DMS114 treated with DMSO at 0.1 percent for 48 hours (cell line): ENCODE measurements at regions not wholly inside any gene's neighbourhood (a gene's known extent, or its start where the extent isn't known, plus 50 kb on each side); places are given as distances from the start of the nearest gene placed in this dataset.

Experiments
- DNase-seq: peaks from one replicate; lab custom pipeline; 2025; ENCODE audit not compliant: unreplicated experiment; lab: John Stamatoyannopoulos, UW

GRCh38 chr3:148253713-148254112 lies 444.0 kb upstream of the AGTR1 start:
- no peak for DNase-seq

- no peak for DNase-seq
Measured at GRCh38 chr3:148254402-148254801, 443.3 kb upstream of the AGTR1 start.

- DNase-seq, result no peak
Measured at GRCh38 chr3:148255981-148256969, 441.4 kb upstream of the AGTR1 start.

- DNase-seq, result no peak
Measured at GRCh38 chr3:148262980-148263379, 434.7 kb upstream of the AGTR1 start.

- DNase-seq, result no peak
Measured at GRCh38 chr3:148265841-148266240, 431.9 kb upstream of the AGTR1 start.

GRCh38 chr3:148266341-148266740 lies 431.4 kb upstream of the AGTR1 start:
- DNase-seq, result no peak

- DNase-seq, result no peak
Measured at GRCh38 chr3:148269816-148270215, 427.9 kb upstream of the AGTR1 start.

- DNase-seq, result no peak
Measured at GRCh38 chr3:148280623-148281242, 417.0 kb upstream of the AGTR1 start.

GRCh38 chr3:148289159-148289558 lies 408.5 kb upstream of the AGTR1 start:
- no peak for DNase-seq

- no peak for DNase-seq
Measured at GRCh38 chr3:148297013-148297412, 400.7 kb upstream of the AGTR1 start.

- no peak for DNase-seq
Measured at GRCh38 chr3:148307443-148307843, 390.3 kb upstream of the AGTR1 start.

- no peak for DNase-seq
Measured at GRCh38 chr3:148309390-148310035, 388.2 kb upstream of the AGTR1 start.

GRCh38 chr3:148315756-148316155 lies 381.9 kb upstream of the AGTR1 start:
- DNase-seq, result no peak

- no peak for DNase-seq
Measured at GRCh38 chr3:148318240-148318639, 379.5 kb upstream of the AGTR1 start.

- DNase-seq, result no peak
Measured at GRCh38 chr3:148319161-148319915, 378.4 kb upstream of the AGTR1 start.

- DNase-seq, result no peak
Measured at GRCh38 chr3:148319960-148320359, 377.7 kb upstream of the AGTR1 start.

GRCh38 chr3:148329481-148330235 lies 368.0 kb upstream of the AGTR1 start:
- no peak for DNase-seq

GRCh38 chr3:148330542-148330941 lies 367.2 kb upstream of the AGTR1 start:
- DNase-seq, result no peak

GRCh38 chr3:148331081-148331846 lies 366.4 kb upstream of the AGTR1 start:
- DNase-seq, result no peak

- no peak for DNase-seq
Measured at GRCh38 chr3:148332509-148332908, 365.2 kb upstream of the AGTR1 start.
